ENCODE measurements at regions not wholly inside any gene's neighbourhood (a gene's known extent, or its start where the extent isn't known, plus 50 kb on each side); places are given as distances from the start of the nearest gene placed in this dataset.

DNA sequence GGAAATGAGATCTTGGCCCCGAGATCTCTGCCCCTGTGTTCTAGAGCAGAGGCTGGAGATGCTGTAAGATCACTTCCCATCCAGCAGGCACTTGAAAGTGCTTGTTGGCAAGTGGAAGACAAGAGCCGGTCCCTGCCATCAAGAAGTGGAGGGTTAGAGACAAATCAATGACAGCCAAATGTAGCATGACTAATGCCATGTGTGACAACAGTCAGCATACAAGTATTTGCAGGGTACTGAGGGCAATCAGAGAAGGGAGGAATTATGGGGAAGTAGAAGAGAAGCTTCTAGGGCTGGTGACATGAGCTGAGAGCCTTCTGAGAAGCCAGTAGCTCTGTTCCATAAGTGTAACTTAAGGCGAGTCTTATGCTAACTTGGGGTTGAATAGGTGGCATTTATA, 58.6 kb downstream of the TMEM17 start:
- Histone ChIP-seq H4K20me1 (ENCODE audit: insufficient read depth, low read depth, low read length) (no peaks in the 10 kb centered on the region), H2AFZ (ENCODE audit: low read length) (no peak overlapping the region), H3K4me2 (ENCODE audit: low read depth, low read length, poor library complexity, severe bottlenecking) (no peak overlapping the region), H3K4me3 (ENCODE audit: low read length) (no peak overlapping the region), H3K9me3 (ENCODE audit: low read length) (no peaks in the 10 kb centered on the region), H3K79me2 (ENCODE audit: low read length) (no peaks in the 10 kb centered on the region), H3K9ac (ENCODE audit: low read length) (no peak overlapping the region), H3K9me2 (replicated peaks; ENCODE audit: insufficient read depth, low read length) (no peaks in the 10 kb centered on the region), H3K4me1 (ENCODE audit: low read length) (no peaks in the 10 kb centered on the region), H3K27ac (ENCODE audit: low read length) (no peak overlapping the region), H3K36me3 (ENCODE audit: insufficient read depth, low read length) (no peaks in the 10 kb centered on the region), H3K27me3 (ENCODE audit: low read length) (no peaks in the 10 kb centered on the region)
- no peak for DNase-seq

GRCh38 chr2:62446491-62446890, 59.5 kb downstream of the TMEM17 start:
- Histone ChIP-seq H3K27ac (ENCODE audit: low read length) (no peak overlapping the region), H2AFZ (ENCODE audit: low read length) (no peak overlapping the region), H3K36me3 (ENCODE audit: insufficient read depth, low read length) (no peaks in the 10 kb centered on the region), H3K9me2 (replicated peaks; ENCODE audit: insufficient read depth, low read length) (no peaks in the 10 kb centered on the region), H3K9me3 (ENCODE audit: low read length) (no peaks in the 10 kb centered on the region), H3K4me2 (ENCODE audit: low read depth, low read length, poor library complexity, severe bottlenecking) (no peak overlapping the region), H3K9ac (ENCODE audit: low read length) (no peak overlapping the region), H3K79me2 (ENCODE audit: low read length) (no peaks in the 10 kb centered on the region), H3K27me3 (ENCODE audit: low read length) (no peaks in the 10 kb centered on the region), H3K4me3 (ENCODE audit: low read length) (no peak overlapping the region), H4K20me1 (ENCODE audit: insufficient read depth, low read depth, low read length) (no peaks in the 10 kb centered on the region), H3K4me1 (ENCODE audit: low read length) (no peaks in the 10 kb centered on the region)
- DNase-seq = no peak

- no peaks in the 10 kb centered on the region for H3K9me3 ChIP-seq (ENCODE audit: low read length)
- H3K36me3 ChIP-seq (ENCODE audit: insufficient read depth, low read length) = no peaks in the 10 kb centered on the region
- no peaks in the 10 kb centered on the region for H3K9me2 ChIP-seq (replicated peaks; ENCODE audit: insufficient read depth, low read length)
- H3K27ac ChIP-seq (ENCODE audit: low read length) = no peak overlapping the region
- H3K79me2 ChIP-seq (ENCODE audit: low read length) = no peaks in the 10 kb centered on the region
- H2AFZ ChIP-seq (ENCODE audit: low read length) = no peak overlapping the region
- no peaks in the 10 kb centered on the region for H3K27me3 ChIP-seq (ENCODE audit: low read length)
- H3K4me1 ChIP-seq (ENCODE audit: low read length) = no peaks in the 10 kb centered on the region
- DNase-seq = no peak
- H3K4me2 ChIP-seq (ENCODE audit: low read depth, low read length, poor library complexity, severe bottlenecking) = no peak overlapping the region
- H4K20me1 ChIP-seq (ENCODE audit: insufficient read depth, low read depth, low read length) = no peaks in the 10 kb centered on the region
- H3K4me3 ChIP-seq (ENCODE audit: low read length) = no peak overlapping the region
- no peak overlapping the region for H3K9ac ChIP-seq (ENCODE audit: low read length)
Measured at GRCh38 chr2:62443886-62444285, 62.1 kb downstream of the TMEM17 start.

GRCh38 chr2:62443471-62443870, 62.5 kb downstream of the TMEM17 start:
- no peaks in the 10 kb centered on the region for H3K79me2 ChIP-seq (ENCODE audit: low read length)
- H3K27ac ChIP-seq (ENCODE audit: low read length) = no peak overlapping the region
- H3K9me3 ChIP-seq (ENCODE audit: low read length) = no peaks in the 10 kb centered on the region
- H3K9me2 ChIP-seq (replicated peaks; ENCODE audit: insufficient read depth, low read length) = no peaks in the 10 kb centered on the region
- no peaks in the 10 kb centered on the region for H3K4me1 ChIP-seq (ENCODE audit: low read length)
- no peaks in the 10 kb centered on the region for H3K27me3 ChIP-seq (ENCODE audit: low read length)
- DNase-seq = no peak
- H2AFZ ChIP-seq (ENCODE audit: low read length) = no peak overlapping the region
- no peaks in the 10 kb centered on the region for H4K20me1 ChIP-seq (ENCODE audit: insufficient read depth, low read depth, low read length)
- no peak overlapping the region for H3K4me2 ChIP-seq (ENCODE audit: low read depth, low read length, poor library complexity, severe bottlenecking)
- no peak overlapping the region for H3K4me3 ChIP-seq (ENCODE audit: low read length)
- H3K9ac ChIP-seq (ENCODE audit: low read length) = no peak overlapping the region
- no peaks in the 10 kb centered on the region for H3K36me3 ChIP-seq (ENCODE audit: insufficient read depth, low read length)

GRCh38 chr2:62441824-62442223, 64.2 kb downstream of the TMEM17 start:
- Histone ChIP-seq H4K20me1 (ENCODE audit: insufficient read depth, low read depth, low read length) (no peaks in the 10 kb centered on the region), H2AFZ (ENCODE audit: low read length) (no peak overlapping the region), H3K36me3 (ENCODE audit: insufficient read depth, low read length) (no peaks in the 10 kb centered on the region), H3K79me2 (ENCODE audit: low read length) (no peaks in the 10 kb centered on the region), H3K9me2 (replicated peaks; ENCODE audit: insufficient read depth, low read length) (no peaks in the 10 kb centered on the region), H3K4me2 (ENCODE audit: low read depth, low read length, poor library complexity, severe bottlenecking) (no peak overlapping the region), H3K9ac (ENCODE audit: low read length) (no peak overlapping the region), H3K9me3 (ENCODE audit: low read length) (no peaks in the 10 kb centered on the region), H3K27ac (ENCODE audit: low read length) (no peak overlapping the region), H3K27me3 (ENCODE audit: low read length) (no peaks in the 10 kb centered on the region), H3K4me3 (ENCODE audit: low read length) (no peak overlapping the region), H3K4me1 (ENCODE audit: low read length) (no peaks in the 10 kb centered on the region)
- DNase-seq = no peak

GRCh38 chr2:62441421-62441820, 64.6 kb downstream of the TMEM17 start:
- no peak for DNase-seq
- no peak overlapping the region for H3K4me3 ChIP-seq (ENCODE audit: low read length)
- no peak overlapping the region for H3K27ac ChIP-seq (ENCODE audit: low read length)
- no peaks in the 10 kb centered on the region for H3K9me3 ChIP-seq (ENCODE audit: low read length)
- no peak overlapping the region for H2AFZ ChIP-seq (ENCODE audit: low read length)
- H3K27me3 ChIP-seq (ENCODE audit: low read length) = no peaks in the 10 kb centered on the region
- H3K36me3 ChIP-seq (ENCODE audit: insufficient read depth, low read length) = no peaks in the 10 kb centered on the region
- H3K4me2 ChIP-seq (ENCODE audit: low read depth, low read length, poor library complexity, severe bottlenecking) = no peak overlapping the region
- H4K20me1 ChIP-seq (ENCODE audit: insufficient read depth, low read depth, low read length) = no peaks in the 10 kb centered on the region
- no peaks in the 10 kb centered on the region for H3K4me1 ChIP-seq (ENCODE audit: low read length)
- no peak overlapping the region for H3K9ac ChIP-seq (ENCODE audit: low read length)
- H3K9me2 ChIP-seq (replicated peaks; ENCODE audit: insufficient read depth, low read length) = no peaks in the 10 kb centered on the region
- H3K79me2 ChIP-seq (ENCODE audit: low read length) = no peaks in the 10 kb centered on the region

GRCh38 chr2:62440281-62440946, 65.6 kb downstream of the TMEM17 start:
- Histone ChIP-seq H3K4me2 (ENCODE audit: low read depth, low read length, poor library complexity, severe bottlenecking) (no peak overlapping the region), H3K9me3 (ENCODE audit: low read length) (no peaks in the 10 kb centered on the region), H3K27ac (ENCODE audit: low read length) (no peak overlapping the region), H3K9ac (ENCODE audit: low read length) (no peak overlapping the region), H2AFZ (ENCODE audit: low read length) (no peak overlapping the region), H3K4me3 (ENCODE audit: low read length) (no peak overlapping the region), H3K9me2 (replicated peaks; ENCODE audit: insufficient read depth, low read length) (no peaks in the 10 kb centered on the region), H3K27me3 (ENCODE audit: low read length) (no peaks in the 10 kb centered on the region), H3K36me3 (ENCODE audit: insufficient read depth, low read length) (no peaks in the 10 kb centered on the region), H3K4me1 (ENCODE audit: low read length) (peaks cover 9% of the 10 kb centered on the region), H3K79me2 (ENCODE audit: low read length) (no peaks in the 10 kb centered on the region), H4K20me1 (ENCODE audit: insufficient read depth, low read depth, low read length) (no peaks in the 10 kb centered on the region)
- no peak for DNase-seq

GRCh38 chr2:62439425-62439824, 66.6 kb downstream of the TMEM17 start:
- H3K9me2 ChIP-seq (replicated peaks; ENCODE audit: insufficient read depth, low read length) = no peaks in the 10 kb centered on the region
- H2AFZ ChIP-seq (ENCODE audit: low read length) = no peak overlapping the region
- no peaks in the 10 kb centered on the region for H3K36me3 ChIP-seq (ENCODE audit: insufficient read depth, low read length)
- no peak overlapping the region for H3K9ac ChIP-seq (ENCODE audit: low read length)
- no peak overlapping the region for H3K4me2 ChIP-seq (ENCODE audit: low read depth, low read length, poor library complexity, severe bottlenecking)
- H3K27ac ChIP-seq (ENCODE audit: low read length) = no peak overlapping the region
- no peaks in the 10 kb centered on the region for H3K9me3 ChIP-seq (ENCODE audit: low read length)
- H3K4me3 ChIP-seq (ENCODE audit: low read length) = no peak overlapping the region
- H3K4me1 ChIP-seq (ENCODE audit: low read length) = peaks cover 12% of the 10 kb centered on the region
- no peaks in the 10 kb centered on the region for H4K20me1 ChIP-seq (ENCODE audit: insufficient read depth, low read depth, low read length)
- no peaks in the 10 kb centered on the region for H3K27me3 ChIP-seq (ENCODE audit: low read length)
- H3K79me2 ChIP-seq (ENCODE audit: low read length) = no peaks in the 10 kb centered on the region
- no peak for DNase-seq

GRCh38 chr2:62437785-62438184, 68.2 kb downstream of the TMEM17 start:
- Histone ChIP-seq H3K4me1 (ENCODE audit: low read length) (peaks cover 12% of the 10 kb centered on the region), H3K27me3 (ENCODE audit: low read length) (no peaks in the 10 kb centered on the region), H3K4me2 (ENCODE audit: low read depth, low read length, poor library complexity, severe bottlenecking) (no peak overlapping the region), H3K79me2 (ENCODE audit: low read length) (no peaks in the 10 kb centered on the region), H3K4me3 (ENCODE audit: low read length) (no peak overlapping the region), H3K36me3 (ENCODE audit: insufficient read depth, low read length) (no peaks in the 10 kb centered on the region), H3K9me3 (ENCODE audit: low read length) (no peaks in the 10 kb centered on the region), H4K20me1 (ENCODE audit: insufficient read depth, low read depth, low read length) (no peaks in the 10 kb centered on the region), H3K9me2 (replicated peaks; ENCODE audit: insufficient read depth, low read length) (no peaks in the 10 kb centered on the region), H2AFZ (ENCODE audit: low read length) (no peak overlapping the region), H3K27ac (ENCODE audit: low read length) (no peak overlapping the region), H3K9ac (ENCODE audit: low read length) (no peak overlapping the region)
- no peak for DNase-seq

All from Karpas-422 (cell line).